ENCODE measurements at regions not wholly inside any gene's neighbourhood (a gene's known extent, or its start where the extent isn't known, plus 50 kb on each side); places are given as distances from the start of the nearest gene placed in this dataset.

DNA sequence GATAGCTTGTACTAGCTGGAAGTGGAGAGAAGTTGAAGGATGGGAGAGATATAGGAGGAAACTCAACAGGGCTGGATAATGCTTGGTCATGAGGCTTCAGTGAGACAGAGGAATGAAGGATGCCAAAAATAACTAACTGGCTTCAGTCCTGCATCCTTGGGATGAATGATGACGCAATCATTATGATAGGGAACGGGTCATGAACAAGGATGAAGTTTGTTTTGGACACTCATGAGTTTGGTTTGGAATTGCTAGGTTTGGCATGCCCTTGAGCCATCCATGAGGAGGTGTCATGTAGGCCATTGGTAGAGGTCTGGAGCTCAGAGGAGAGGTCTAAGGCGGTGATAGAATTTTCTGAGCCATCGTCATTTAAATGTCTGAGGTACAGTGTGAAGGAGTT lies 160.0 kb upstream of the NHS start:
- TF ChIP-seq, protein P1, sequence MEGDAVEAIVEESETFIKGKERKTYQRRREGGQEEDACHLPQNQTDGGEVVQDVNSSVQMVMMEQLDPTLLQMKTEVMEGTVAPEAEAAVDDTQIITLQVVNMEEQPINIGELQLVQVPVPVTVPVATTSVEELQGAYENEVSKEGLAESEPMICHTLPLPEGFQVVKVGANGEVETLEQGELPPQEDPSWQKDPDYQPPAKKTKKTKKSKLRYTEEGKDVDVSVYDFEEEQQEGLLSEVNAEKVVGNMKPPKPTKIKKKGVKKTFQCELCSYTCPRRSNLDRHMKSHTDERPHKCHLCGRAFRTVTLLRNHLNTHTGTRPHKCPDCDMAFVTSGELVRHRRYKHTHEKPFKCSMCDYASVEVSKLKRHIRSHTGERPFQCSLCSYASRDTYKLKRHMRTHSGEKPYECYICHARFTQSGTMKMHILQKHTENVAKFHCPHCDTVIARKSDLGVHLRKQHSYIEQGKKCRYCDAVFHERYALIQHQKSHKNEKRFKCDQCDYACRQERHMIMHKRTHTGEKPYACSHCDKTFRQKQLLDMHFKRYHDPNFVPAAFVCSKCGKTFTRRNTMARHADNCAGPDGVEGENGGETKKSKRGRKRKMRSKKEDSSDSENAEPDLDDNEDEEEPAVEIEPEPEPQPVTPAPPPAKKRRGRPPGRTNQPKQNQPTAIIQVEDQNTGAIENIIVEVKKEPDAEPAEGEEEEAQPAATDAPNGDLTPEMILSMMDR (IDR thresholded peaks at IDR 0.05), result no peak
- TF ChIP-seq POLR2A (IDR thresholded peaks at IDR 0.05; ENCODE audit: low read length) (no peak), KDM5A (IDR thresholded peaks at IDR 0.05) (no peak), MYC (IDR thresholded peaks at IDR 0.05; ENCODE audit: borderline replicate concordance, low read length) (no peak)
- TF ChIP-seq, protein P2, sequence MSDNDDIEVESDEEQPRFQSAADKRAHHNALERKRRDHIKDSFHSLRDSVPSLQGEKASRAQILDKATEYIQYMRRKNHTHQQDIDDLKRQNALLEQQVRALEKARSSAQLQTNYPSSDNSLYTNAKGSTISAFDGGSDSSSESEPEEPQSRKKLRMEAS (IDR thresholded peaks at IDR 0.05), result no peak
